GM18867 (cell line): ENCODE measurements at regions not wholly inside any gene's neighbourhood (a gene's known extent, or its start where the extent isn't known, plus 50 kb on each side); places are given as distances from the start of the nearest gene placed in this dataset.
A peak's percentile ranks its signal among the peaks of the same experiment; 100 is the strongest.

Experiments
- ATAC-seq: cut with Tn5 transposase; IDR thresholded peaks from one replicate; pipeline ENCODE4 v1.9.1; 2021; ENCODE audit warnings: mild to moderate bottlenecking, moderate library complexity; ENCODE audit not compliant: unreplicated experiment

- ATAC-seq, result peak; percentile 24
Observed at GRCh38 chr1:59045137-59045536, 251.8 kb upstream of the FGGY start.

DNA sequence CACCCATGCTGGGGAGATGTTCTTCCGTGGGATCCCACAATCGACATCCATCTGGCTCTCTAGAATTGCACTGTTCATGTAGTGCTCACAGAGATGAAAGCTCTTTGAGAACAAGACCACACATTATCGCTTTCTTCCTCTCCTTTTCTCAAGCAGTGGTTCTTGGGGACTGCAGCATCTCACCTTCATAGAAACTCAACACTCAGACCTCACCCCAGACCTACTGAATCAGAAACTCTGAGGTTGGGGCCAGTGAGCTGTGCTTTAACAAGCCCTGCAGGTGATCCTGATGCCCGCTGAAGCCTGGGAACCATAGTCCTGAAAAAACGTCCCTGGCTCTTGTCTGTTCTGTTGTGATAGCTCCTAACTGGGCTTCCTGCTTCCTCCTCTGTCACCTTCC, 251.3 kb upstream of the FGGY start:
- ATAC-seq, result peak; percentile 60

- ATAC-seq, result peak; percentile 15
Observed at GRCh38 chr1:59046134-59046533, 250.8 kb upstream of the FGGY start.

GRCh38 chr1:59046730-59047157, 250.2 kb upstream of the FGGY start:
- ATAC-seq, result peak; percentile 87

DNA sequence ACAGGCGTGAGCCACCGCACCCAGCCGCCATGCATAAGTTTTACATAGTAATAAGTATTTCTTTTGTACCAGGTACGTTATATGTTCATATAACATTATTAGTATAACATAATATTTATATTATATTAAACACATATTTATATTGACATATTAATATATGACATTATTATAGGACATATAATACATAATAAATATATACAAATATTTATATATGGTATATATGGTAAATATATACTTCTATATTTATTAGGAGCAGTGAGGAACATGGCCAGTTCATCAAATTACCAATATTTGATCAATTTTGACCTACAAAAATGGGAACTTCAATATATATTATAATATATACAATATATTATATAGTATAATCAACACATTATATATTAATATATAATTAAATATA, 245.9 kb upstream of the FGGY start:
- ATAC-seq, result no peak

GRCh38 chr1:59052166-59052590, 244.7 kb upstream of the FGGY start:
- ATAC-seq, result no peak

DNA sequence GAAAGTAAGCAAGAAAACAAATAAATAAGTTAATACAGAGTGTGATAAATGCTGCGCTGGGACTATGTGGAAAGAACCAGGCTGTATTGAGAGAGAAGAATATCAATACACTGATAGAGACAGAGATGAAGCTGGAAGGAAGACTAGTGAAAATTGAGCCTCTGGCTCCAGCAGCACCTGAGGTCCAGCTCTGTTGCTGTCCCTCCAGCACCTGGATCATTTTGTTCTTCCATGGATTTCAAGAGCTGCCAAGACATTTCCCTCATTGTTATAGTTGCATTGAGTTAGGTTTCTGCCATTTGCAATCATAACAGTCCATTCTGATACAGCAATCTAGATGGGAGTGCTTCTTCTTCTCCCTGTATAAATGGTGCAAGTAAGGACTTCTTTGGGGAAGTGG, 242.7 kb upstream of the FGGY start:
- no peak for ATAC-seq

DNA sequence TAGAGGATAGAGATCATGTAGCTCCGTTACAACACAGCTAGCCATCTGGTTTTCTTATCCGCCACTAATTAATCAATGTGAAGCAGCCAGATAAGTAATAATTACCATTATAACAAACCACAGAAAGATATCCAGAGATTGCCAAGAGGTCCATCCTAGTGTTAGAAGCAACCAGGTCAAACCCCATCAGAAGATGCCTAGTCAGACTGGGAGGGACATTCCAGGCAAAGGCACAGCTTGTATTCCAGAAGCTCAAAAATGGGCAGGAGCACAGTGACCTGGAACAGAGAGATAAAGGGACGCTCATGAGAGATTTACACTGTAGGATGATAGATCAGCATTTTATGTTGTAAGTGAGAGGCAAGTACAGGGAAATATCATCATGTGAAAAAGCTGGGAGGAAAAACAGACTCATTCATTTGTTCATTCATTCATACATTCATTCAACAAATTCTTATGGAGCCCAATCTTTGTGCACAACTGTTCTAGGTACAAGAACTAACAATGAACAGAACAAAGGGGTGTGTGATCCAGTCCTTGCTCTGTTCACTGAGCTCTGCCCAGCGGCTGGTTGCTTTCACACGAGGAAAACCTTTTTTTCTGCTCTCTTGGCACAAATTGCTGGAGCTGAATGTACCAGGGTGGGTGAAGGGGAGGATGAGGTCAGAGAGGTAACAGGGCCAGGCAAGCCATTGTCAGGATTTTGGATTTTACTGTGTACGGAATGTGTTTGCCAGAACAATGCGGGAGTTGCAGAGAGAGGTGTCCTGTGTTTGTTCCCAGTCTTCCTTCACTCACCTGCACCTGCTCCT, 240.8 kb upstream of the FGGY start:
- ATAC-seq, result no peak

DNA sequence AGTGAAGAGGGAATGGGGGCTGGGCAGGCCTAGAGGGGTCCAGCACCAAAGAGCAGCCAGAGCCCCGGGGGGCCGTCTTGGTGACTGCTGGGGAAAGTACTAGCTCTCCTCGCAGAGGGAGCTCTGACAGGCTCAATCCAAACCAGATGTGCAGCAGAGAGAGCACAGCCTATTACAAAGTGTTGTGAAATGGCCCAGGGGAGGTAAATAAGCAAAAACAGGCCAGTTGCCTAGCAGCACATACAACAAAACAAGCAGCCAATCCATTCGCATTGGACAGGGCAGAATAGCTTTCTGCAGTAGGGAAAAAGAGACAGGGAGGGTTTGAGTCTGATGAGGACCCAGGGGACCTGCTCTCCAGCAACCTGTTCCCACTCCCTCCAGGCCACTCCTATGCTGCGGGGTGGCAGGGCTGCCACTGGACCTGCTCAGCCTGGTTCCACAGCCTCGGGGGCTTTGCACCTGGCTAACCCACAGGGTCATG, 239.6 kb upstream of the FGGY start:
- no peak for ATAC-seq

- ATAC-seq, result no peak
Observed at GRCh38 chr1:59057796-59058195, 239.1 kb upstream of the FGGY start.

DNA sequence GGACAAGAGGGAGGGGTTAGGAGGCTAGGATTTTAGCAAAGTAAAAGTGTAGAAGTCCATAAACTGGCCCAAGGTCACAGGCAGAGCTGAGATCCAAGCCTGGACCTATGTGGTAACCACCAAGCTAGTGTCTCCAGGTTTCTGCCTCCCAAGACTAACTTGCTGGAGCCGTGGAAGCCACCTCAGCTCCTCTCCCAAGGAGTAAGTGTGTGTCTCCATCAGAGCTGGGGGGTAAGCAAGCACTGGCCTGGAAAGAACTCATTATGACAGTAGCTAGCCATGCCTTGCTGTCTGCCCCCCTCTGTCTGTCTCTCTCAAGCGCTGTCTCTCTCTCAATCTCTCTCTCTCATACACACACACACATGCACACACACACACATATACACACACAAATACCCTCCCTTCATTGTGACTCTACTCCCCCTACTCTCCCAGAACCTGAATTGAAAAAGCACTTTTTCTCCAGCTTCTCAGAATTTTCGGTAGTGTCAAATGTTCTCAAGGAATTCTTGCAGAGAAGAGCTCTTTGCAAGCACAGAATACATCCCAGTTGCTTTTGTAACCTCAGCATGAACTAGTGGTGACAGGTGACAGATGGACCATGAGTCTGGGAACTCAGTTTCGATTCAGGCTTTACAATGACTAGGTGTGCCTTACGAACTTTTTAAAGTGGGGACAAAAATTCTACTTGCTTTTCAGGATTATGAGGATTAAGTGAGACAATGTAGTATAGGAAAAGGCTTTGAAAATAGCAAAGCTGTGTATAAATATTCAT, 238.0 kb upstream of the FGGY start:
- ATAC-seq, result no peak

DNA sequence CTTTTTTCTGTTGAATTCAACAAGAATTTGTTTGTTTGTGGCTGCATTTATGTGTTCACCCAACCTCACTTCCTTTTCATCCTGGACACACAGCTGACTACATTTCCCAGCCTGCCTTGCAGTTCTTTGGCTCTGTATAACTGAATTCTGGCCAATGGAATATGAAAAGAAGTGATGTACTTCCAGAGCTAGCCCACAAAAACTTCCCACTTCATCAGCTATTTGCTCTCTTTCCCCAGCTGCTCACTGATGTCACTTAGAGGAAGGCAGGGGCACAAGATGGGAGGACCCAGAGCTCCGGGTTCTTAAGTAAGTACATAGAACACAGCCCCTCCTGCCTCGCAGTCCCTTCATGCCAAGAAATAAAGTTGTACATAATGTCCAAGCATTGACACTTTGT, 235.0 kb upstream of the FGGY start:
- ATAC-seq, result no peak

DNA sequence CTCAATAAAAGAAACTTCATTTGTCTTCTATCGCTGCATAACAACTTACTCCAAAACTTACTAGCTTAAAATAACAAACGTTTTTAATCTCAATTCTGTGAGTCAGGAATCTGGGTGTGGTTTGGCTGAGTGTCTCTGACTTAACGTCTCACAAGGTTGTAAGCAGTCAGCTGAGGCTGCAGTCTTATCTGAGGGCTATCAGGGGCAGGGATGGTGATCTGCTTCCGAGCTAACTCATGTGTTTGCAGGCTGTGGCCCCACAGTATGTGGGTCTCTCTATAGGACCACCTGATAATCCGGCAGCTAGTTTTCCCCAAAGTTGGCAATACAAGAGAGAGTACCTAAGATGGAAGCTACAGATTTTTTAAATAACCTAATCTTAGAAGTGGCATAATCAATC, 234.2 kb upstream of the FGGY start:
- no peak for ATAC-seq

- ATAC-seq, result no peak
Observed at GRCh38 chr1:59063501-59063900, 233.4 kb upstream of the FGGY start.

DNA sequence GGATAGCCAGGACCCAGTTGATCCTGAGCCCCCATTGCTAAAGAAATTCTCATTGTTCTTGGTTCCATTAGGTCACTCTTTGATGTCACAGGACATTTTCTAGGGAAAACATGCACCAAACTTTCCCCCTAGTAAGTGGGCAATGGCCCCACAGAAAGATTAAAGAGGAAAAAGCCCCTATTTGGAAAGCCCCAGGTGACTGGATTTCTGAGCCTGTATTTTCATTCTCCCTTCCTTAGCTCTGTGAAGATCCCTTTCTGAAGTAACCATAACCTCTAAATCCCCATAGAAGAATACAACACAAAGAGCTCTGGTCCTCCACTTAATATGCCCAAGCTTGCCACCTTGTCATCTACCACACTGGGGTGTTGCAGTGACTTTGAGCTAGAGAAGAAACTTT, 232.3 kb upstream of the FGGY start:
- no peak for ATAC-seq

DNA sequence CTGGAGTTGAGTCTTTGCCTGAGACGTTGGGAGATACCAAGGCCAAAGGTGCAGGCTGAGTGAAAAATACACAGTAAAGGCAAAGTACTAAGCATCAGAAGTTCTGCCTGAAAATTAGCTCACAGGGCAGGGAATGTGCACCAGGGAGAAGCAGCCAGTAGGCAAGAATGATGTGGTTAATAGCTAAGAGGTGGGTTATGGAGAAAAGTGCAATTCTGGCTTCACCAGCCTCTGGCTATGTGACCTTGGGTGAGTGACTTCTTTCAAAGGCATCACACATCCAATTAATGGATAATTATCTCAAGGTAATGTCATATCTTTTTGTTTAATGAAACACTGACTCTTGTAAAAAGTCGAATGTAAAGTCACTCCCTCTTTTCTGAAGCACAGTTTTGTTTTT, 230.7 kb upstream of the FGGY start:
- no peak for ATAC-seq

GRCh38 chr1:59070610-59071009, 226.3 kb upstream of the FGGY start:
- ATAC-seq, result no peak

DNA sequence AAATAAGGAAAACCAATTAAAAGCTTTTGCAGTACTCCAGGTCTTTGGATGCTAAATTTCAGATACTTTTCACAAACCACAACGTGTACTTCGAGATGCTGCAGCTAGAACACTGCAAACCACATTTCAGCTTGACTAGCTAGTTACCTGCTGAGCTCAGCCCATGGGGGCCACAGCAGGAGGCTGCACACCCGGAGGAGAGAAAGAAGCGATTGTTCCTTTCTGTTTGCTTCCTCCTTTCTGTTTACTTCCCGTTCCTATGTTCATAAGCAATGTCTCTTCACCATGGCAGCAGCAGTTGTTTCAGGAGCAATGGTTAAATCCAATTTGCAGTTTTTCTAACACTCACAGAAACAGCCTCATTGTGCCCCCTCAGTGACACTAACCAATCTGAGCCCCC, 225.6 kb upstream of the FGGY start:
- ATAC-seq, result no peak

DNA sequence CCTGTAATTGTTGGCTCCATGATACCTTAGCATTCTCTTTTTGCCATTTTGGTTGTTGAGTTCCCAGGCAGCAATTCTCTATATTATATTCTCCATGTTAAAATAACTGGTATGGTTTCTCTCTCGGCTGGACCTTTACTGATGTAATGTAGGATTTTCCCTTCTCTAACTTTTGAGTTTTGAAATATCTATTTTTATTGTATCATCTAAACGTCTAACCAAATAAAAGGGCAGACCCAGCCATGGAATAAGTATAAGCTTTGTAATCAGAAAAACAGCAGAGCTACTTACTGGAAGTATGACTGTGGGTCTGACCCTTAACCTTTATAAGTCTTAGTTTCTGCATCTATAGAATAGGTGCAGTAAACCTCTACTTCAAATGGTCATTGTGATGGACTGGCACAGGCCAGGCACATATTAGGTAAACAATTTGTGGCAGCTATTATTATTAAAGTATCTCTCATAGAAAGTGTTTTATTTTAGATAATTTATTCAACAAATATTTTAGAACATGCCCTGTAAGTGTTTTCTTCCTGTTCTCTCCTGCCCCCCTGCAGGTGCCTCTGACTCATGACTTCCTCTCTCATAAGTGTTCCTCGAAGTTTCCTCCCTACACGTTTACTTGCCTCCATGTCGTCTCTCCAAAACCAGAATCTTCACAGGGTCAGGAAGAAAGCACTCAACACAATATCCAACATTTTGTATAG, 224.9 kb upstream of the FGGY start:
- no peak for ATAC-seq

DNA sequence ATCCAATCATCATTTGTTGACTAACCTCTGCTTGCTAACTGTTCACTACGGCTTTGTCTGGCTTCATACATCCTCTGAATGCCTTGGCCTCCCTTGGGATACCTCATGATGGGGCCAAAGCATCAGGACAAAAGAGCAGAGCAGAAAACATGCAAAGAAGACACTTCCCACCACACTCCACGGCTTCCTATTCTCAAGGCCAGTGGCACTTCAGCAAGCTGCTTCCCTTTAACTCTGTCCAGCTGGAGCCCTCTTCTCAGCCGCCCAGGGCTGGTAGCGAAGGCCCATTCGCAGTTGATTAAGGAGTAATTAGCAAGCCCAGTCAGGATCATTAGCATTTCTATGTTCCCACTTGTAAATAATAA, 224.3 kb upstream of the FGGY start:
- ATAC-seq, result no peak

DNA sequence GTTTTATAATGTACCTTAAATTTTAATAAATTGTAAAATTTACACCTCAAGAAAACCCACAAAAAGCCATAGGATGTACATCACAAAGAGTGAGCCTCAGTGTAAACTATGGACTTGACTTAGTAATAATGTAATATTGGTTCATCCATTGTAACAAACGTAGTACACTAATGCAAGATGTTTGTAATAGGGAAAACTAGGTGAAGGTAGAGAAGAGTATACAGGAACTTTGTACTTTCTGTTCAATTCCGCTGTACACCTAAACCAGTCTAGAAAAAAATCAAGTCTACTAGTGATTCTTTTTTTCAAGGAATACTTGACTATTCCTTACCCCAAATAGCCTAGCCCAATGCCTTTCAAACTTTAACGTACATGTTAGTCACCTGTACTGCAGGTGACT, 222.3 kb upstream of the FGGY start:
- ATAC-seq, result no peak

- no peak for ATAC-seq
Observed at GRCh38 chr1:59075021-59075420, 221.9 kb upstream of the FGGY start.
